Neutrophil (primary cell): ENCODE measurements at regions not wholly inside any gene's neighbourhood (a gene's known extent, or its start where the extent isn't known, plus 50 kb on each side); places are given as distances from the start of the nearest gene placed in this dataset.

ENCODE experiments used
- H3K27ac ChIP-seq: fragments of 200-600 bp; sonication (generic); 2 replicates; pipeline ENCODE4 v1.5.1; 2016; ENCODE audit warnings: mild to moderate bottlenecking, moderate library complexity
- H3K27me3 ChIP-seq: fragments of 200-600 bp; sonication (generic); 2 replicates; pipeline ENCODE4 v1.6.0; 2016; ENCODE audit warnings: mild to moderate bottlenecking
- H3K36me3 ChIP-seq: fragments of 200-600 bp; sonication (generic); 2 replicates; pipeline ENCODE4 v1.5.1; 2017
- H3K4me1 ChIP-seq, 2 experiments: fragments of 200-600 bp in 1 of 2; sonication (generic) in 1 of 2; 1 replicate in 1 of 2; 2 replicates in 1 of 2; pipeline versions ENCODE4 v1.5.1 to v1.6.1; 2013 to 2016; ENCODE audit warnings: low read depth in 1 of 2, low read length in 1 of 2, mild to moderate bottlenecking in 1 of 2, moderate library complexity in 1 of 2; ENCODE audit not compliant: control insufficient read depth in 1 of 2, insufficient read depth in 1 of 2
- H3K4me3 ChIP-seq, 2 experiments: fragments of 200-600 bp in 1 of 2; sonication (generic) in 1 of 2; 1 replicate in 1 of 2; 2 replicates in 1 of 2; pipeline ENCODE4 v1.5.1; 2013 to 2016; ENCODE audit warnings: low read depth in 1 of 2, low read length in 1 of 2, mild to moderate bottlenecking in 1 of 2, moderate library complexity in 1 of 2
- H3K9me3 ChIP-seq: fragments of 200-600 bp; sonication (generic); 2 replicates; pipeline ENCODE4 v1.5.1; 2016
- CTCF ChIP-seq: fragments of 200-600 bp; sonication (generic); IDR thresholded peaks from 2 replicates; pipeline ENCODE4 v1.5.1; 2016; ENCODE audit warnings: antibody characterized with exemption

- Histone ChIP-seq H3K36me3 (no peaks in the 10 kb centered on the region), H3K27ac (no peak overlapping the region), H3K4me3 (no peak overlapping the region), H3K27me3 (no peaks in the 10 kb centered on the region), H3K4me1 (no peaks in the 10 kb centered on the region), H3K9me3 (no peaks in the 10 kb centered on the region)
- no peak for TF ChIP-seq CTCF
Measured at GRCh38 chr18:30650499-30650898, 392.0 kb downstream of the DSC3 start.

GRCh38 chr18:30644158-30644557, 398.4 kb downstream of the DSC3 start:
- no peaks in the 10 kb centered on the region for H3K36me3 ChIP-seq
- no peak for TF ChIP-seq CTCF
- H3K9me3 ChIP-seq: no peaks in the 10 kb centered on the region
- no peak overlapping the region for H3K4me3 ChIP-seq
- H3K27me3 ChIP-seq: no peaks in the 10 kb centered on the region
- no peak overlapping the region for H3K27ac ChIP-seq
- H3K4me1 ChIP-seq: no peaks in the 10 kb centered on the region

- no peaks in the 10 kb centered on the region for H3K9me3 ChIP-seq
- no peaks in the 10 kb centered on the region for H3K36me3 ChIP-seq
- no peak overlapping the region for H3K4me3 ChIP-seq
- no peak for TF ChIP-seq CTCF
- no peaks in the 10 kb centered on the region for H3K27me3 ChIP-seq
- no peak overlapping the region for H3K27ac ChIP-seq
- H3K4me1 ChIP-seq: no peaks in the 10 kb centered on the region
Measured at GRCh38 chr18:30639361-30639760, 403.2 kb downstream of the DSC3 start.

- H3K9me3 ChIP-seq: no peaks in the 10 kb centered on the region
Measured at GRCh38 chr18:30634249-30634648, 408.3 kb downstream of the DSC3 start.

GRCh38 chr18:30632071-30632698, 410.4 kb downstream of the DSC3 start:
- no peak overlapping the region for H3K27ac ChIP-seq
- no peaks in the 10 kb centered on the region for H3K36me3 ChIP-seq
- no peaks in the 10 kb centered on the region for H3K27me3 ChIP-seq
- H3K9me3 ChIP-seq: no peaks in the 10 kb centered on the region
- no peak overlapping the region for H3K4me3 ChIP-seq
- no peak for TF ChIP-seq CTCF
- H3K4me1 ChIP-seq: no peaks in the 10 kb centered on the region

More at GRCh38 chr18:30634249-30634648, 408.3 kb downstream of the DSC3 start:
- Histone ChIP-seq H3K4me1 (no peaks in the 10 kb centered on the region), H3K36me3 (no peaks in the 10 kb centered on the region), H3K27ac (no peak overlapping the region), H3K27me3 (no peaks in the 10 kb centered on the region), H3K4me3 (no peak overlapping the region)
- TF ChIP-seq CTCF: no peak
